HuH-7 (cell line): ENCODE measurements at regions not wholly inside any gene's neighbourhood (a gene's known extent, or its start where the extent isn't known, plus 50 kb on each side); places are given as distances from the start of the nearest gene placed in this dataset.

Experiments
- DNase-seq: peaks from one replicate; pipeline ENCODE4 v3.0.0; 2011; ENCODE audit warnings: low spot score

DNA sequence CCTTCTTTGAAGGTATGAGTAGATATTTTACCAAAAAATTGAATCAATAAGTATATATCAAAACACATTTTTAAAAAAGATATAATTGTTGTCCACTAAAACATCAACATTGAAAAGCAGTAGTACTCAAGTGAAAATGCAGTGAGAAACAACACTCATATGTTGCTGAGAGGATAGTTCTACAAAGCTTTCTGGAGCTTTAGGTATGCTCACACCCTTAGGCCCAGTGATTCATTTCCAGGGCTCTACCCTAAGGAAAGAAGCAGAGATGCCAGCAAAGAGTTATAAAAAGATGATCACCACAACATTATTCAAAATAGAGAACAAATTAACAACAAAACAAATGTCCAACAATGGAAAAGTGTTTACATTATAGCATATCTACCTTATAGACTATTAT, 197.3 kb upstream of the CCDC150 start:
- no peak for DNase-seq

DNA sequence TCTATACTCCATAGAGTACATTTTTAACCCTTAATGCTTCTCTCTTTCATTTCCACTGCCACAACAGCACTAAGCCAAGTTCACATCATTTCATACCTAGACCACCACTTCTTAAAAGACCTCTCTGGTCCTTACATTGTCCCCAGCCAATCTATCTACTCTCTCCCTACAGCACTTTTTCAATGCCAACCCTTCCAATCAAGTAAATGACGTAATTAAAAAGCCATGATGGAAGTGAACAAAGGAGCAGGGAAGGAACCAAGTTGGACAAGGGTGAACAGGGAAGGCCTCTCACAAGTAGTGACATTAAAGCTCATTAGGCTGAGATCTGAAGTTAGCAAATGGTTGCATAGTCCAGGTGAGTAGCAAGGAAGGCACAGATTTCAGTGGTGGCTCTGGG, 195.1 kb upstream of the CCDC150 start:
- DNase-seq, result no peak

- DNase-seq, result no peak
Observed at GRCh38 chr2:196445991-196446390, 193.5 kb upstream of the CCDC150 start.

DNA sequence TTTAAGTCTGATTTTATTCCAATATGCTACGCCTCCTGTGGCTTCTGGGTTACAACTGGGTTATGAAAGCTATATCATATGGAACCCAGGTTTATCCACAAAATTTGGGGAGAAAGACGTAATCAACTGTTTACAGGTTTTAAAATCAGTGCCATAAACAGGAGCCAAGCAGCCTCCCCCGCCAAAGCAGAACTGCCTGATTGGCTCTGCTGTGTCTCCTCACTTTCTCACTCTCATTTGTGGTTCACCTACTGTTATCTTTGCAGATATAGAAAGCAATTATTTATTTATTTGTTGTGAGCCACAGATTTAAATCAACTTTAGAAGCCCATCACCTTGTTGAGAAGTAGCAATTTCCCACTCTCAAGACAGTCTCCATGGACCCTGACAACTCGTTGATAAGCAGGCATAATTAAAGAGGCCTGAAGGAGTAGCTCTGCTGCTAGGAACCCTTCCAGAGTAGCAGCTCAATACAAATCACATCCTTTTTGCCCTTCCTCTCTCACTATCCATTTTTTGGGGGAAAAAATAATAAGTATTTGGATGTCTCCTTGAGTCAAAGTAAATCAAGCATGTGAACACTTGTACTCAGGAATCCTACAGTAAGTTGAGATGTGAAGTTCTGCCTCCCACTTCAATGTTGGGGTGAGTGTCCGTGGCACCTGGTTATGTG, 191.0 kb upstream of the CCDC150 start:
- DNase-seq, result no peak

DNA sequence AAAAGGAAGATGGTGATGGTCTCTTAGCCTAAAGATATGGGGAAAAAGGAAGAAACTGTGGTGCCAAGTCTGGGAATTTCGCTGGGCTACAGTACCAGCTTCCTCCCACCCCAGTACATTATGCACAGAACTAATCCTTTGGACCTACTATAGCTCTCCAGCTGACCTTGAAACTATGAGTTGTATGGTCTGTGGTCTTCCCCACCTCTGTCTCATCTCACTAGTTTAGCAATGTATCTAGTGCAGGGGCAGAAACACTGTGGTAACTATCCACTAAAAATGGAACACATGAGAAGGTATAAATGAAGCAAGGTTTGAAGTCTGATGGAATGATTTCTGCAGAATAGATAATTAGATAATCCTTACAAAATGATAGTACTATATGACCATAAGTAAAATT, 190.4 kb upstream of the CCDC150 start:
- no peak for DNase-seq

DNA sequence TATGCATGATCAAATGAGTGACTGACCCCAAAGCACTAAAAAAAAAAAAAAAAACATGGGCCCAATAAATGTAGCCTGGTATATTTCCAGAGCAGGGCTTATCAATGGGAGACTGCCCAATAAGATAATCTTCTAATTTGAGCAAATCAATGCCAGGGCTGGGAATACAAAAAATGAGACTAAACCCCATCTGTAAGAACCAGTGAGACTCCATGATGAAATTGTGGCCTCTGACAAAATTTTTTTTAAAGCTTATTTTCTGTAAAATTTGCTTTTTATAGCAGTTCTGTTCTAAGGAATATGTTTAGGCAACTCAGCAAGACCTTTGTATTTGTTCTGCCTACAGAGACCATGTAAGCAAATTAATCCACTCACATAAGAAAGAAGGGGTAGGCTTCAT, 186.8 kb upstream of the CCDC150 start:
- no peak for DNase-seq

DNA sequence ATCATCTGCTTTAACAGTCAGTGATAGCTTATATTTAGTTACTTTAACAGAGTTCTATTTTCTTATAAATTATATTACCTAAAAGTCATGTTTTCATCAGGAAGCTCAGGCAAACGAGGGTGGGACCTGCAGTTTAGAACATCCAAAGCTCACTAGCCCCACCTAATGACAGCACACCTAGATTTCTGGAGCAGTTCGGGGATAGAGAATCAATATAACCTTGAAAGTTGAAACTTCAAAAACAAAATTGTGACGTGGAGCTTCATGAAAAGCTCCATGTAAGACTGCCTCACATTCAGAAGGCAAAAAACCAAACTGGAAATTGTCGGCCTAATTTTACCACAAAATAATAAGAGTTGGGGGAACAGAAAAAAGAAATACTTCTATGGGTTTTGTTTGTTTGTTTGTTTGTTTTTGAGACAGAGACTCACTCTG, 185.9 kb upstream of the CCDC150 start:
- peak; percentile 39 for DNase-seq

DNA sequence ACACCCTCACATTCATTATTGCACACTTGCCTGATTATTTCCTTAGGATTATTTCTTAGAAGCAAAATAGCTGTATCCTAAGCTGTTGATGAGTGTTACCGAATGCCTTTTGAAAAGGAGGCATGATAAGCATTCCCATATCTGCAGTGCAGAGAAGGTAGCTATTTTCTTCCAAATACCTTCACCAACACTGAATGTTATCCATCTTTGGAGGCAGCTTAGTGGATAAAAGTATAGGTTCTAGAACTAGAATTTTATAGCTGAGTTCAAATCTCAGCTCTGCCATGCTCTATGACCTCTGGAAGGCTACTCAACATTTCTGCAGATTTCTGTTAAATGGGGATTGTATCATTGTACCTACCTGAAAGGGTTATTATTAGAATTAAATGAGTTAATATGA, 185.0 kb upstream of the CCDC150 start:
- no peak for DNase-seq

DNA sequence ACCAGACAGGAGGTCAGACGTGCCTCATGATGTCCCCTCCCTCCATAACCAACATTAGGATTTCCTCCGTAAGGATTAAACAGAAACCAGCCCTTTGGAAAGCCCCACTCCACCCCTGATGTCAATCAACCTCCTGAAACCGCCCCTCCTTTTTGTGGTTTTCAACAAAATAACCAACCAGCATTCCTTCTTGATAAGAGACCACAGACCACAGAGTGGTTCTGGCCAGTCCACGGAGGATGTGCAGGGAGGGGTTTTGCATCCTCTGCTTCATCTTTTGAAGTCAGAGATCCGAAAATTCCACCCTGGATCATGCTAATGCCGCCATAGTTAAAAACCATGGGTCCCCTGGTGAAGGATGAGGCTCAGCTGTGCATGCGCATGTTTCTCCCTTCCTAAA, 180.0 kb upstream of the CCDC150 start:
- no peak for DNase-seq

DNA sequence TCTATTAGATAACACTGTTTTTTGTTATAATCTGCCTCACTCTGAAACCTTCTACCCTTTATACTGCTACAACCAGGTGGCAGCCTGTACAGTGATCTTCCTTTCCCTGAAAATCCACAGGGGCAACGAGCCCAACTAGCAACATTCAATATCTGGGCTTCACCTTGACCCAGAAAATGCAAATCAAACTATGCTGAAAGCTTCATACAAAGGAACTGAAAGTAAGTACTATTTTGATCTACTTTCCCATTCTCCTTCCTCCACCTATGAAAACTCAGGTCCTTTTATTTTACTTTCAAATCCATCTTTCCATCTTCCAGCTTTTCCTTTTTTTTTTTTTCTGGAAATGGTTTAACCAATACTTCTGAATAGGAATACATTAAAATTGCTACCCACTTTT, 175.8 kb upstream of the CCDC150 start:
- DNase-seq, result no peak

DNA sequence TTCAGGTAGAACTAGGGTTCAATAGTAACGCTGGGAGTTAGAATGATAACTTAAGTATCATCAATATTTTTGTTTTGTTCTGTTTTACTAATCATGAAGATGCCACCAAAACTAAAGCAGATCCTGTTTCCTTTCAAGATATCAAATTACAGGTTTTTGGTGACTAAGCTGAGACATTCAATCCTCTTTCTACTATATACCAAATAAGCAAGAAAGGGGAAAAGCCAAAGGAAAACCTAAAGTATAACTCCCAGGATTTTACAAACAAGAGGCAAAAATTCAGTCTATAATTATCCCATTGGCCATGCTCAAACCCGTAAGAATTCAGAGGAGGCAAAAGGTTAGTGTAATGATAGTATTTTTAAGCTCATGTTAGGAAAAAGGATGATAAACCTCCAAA, 175.2 kb upstream of the CCDC150 start:
- DNase-seq, result no peak

- DNase-seq, result no peak
Observed at GRCh38 chr2:196466581-196466980, 172.9 kb upstream of the CCDC150 start.

DNA sequence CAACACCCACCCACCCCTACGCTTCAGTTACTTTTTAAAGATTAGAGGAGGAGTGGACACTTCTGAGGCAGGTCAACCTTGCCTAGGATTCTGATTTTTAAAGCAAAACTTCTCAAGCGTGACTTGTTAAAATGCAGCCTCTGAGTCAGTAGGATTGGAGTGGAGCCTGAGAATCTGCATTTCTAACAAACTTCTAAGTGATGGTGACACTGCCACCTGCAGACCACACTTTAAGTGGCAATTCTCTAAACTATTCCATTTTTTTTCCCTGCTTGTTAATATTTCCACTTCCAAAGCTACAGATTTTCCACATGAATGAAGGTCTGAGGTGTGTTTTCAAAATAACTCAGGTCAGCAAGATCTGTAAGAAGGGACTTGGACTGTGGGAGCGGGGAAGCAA, 171.1 kb upstream of the CCDC150 start:
- DNase-seq, result no peak

- DNase-seq, result no peak
Observed at GRCh38 chr2:196473617-196474016, 165.9 kb upstream of the CCDC150 start.

- no peak for DNase-seq
Observed at GRCh38 chr2:196475611-196476010, 163.9 kb upstream of the CCDC150 start.

GRCh38 chr2:196478588-196478987, 160.9 kb upstream of the CCDC150 start:
- DNase-seq, result no peak

DNA sequence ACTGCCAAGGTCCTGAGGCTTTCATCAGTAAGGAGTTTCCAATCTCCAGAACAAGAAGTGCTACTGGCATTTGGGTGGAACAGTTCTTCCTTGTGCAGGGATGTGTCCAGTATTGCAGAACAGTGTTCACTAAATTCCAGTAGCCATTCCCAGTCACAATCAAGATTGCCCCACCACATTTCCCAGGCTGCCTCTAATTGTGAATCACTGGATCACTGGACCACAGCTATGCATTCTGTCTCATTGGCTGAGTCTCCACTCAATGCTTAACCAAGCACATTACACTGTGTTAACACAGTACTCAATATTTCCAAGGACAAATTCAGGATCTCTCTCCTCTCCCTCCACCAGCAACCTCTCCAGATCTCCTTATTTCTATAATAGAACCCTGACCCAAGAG, 160.2 kb upstream of the CCDC150 start:
- DNase-seq, result no peak

GRCh38 chr2:196480653-196481323, 158.7 kb upstream of the CCDC150 start:
- no peak for DNase-seq

DNA sequence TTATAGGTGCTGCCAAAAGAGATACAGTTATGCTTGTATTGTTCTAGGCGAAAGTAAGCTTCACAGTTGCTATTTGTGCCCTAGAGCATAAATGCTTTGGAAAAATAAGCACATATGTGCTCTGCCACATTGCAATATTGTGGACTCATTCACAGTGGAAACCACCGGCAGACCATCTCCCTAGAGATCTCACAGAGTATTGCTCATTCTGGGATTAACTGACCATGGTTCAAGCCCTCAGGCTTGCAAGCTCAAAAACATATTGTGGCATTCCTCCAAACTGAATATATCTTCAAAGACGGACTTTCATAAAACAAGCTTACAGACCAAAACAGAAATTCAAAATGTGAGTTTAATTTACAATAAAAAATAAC, 158.2 kb upstream of the CCDC150 start:
- no peak for DNase-seq

DNA sequence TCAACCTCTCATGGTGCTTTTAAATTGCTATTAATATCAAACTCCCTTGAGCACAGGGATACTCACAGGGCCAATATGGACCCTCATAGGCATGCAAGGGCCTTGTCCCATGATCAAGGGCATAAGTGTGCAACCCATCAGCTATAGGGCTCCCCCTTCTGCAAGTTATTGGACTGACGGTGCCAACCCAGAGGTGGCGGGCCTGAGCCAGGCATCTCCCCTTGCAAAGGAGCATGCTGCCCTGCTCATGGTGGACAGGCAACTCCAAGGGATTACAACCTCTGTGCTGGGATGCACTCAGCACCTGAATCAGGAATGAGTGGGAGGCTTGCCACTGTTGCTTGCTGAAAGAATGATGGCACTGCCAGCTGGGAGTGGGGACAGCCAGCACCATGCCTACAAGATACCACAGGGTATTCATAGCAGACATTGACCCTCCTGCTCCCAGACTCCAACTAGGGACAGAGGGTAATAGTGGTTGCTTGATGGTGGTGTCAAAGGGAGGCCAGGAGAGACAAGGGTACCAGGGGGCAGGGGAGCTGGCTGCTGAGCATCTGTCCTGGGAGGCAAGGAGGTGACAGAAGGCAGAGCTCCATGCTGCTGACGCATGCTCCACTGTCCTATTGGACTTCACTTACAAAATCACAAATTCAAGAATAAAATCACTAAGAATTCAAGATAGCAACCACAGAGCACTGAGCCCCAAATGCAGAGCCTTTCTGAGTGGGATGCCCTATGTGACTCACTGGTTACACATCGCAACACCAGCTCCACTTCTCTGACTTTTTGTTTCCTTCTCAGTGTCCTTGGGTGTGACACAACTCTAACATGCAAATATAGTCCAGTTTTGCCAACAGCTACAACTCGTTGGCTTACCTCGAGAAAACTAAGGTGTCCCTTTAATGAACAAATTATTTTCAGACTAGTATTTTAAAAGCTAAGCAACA, 157.1 kb upstream of the CCDC150 start:
- DNase-seq, result no peak

GRCh38 chr2:196486146-196486545, 153.4 kb upstream of the CCDC150 start:
- DNase-seq, result no peak

DNA sequence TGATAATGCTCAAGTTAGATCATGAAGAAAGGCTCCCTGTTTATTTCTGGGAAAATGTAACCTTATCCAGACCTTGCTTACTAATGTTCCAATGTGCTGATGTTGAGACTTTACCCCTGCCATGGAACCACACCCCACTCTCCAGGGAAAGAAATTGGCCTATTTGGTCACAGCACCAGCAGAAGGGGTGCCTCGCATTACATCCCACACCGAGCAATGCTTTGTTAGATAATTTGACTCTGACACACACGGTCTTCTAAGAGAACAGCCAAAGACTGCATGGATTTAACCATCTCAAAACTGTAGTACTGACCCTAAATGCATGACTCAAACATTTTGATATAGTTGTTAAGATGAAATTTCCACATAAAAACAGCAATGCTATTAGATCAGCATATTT, 152.1 kb upstream of the CCDC150 start:
- DNase-seq, result no peak

GRCh38 chr2:196489371-196489770, 150.1 kb upstream of the CCDC150 start:
- no peak for DNase-seq
